Esophagus muscularis mucosa (tissue), 4 donors: ENCODE measurements at regions not wholly inside any gene's neighbourhood (a gene's known extent, or its start where the extent isn't known, plus 50 kb on each side); places are given as distances from the start of the nearest gene placed in this dataset.

Experiments
- CTCF ChIP-seq, 3 experiments: fragments of 200-600 bp in 2 of 3; fragments of 450-650 bp in 1 of 3; sonication (generic) in 2 of 3; IDR thresholded peaks; one replicate each; pipeline ENCODE4 v1.5.1; 2017 to 2019; ENCODE audit warnings: antibody characterized with exemption in 3 of 3, mild to moderate bottlenecking in 2 of 3, moderate library complexity in 1 of 3
- EP300 ChIP-seq: sonication (generic); formaldehyde crosslinking; IDR thresholded peaks from one replicate; pipeline ENCODE4 v1.6.1; 2017; ENCODE audit warnings: antibody characterized with exemption
- POLR2A ChIP-seq: fragments of 450-650 bp; IDR thresholded peaks from one replicate; pipeline ENCODE4 v1.6.1; 2017; ENCODE audit warnings: antibody characterized with exemption, moderate library complexity, mild to moderate bottlenecking, low read depth

GRCh38 chr11:28736256-28736655 is 628.1 kb downstream of the METTL15 start:
- TF ChIP-seq CTCF (IDR thresholded peaks at IDR 0.05): no peak
- no peak for TF ChIP-seq EP300
- no peak for TF ChIP-seq POLR2A
